B cell (primary cell): ENCODE measurements at regions not wholly inside any gene's neighbourhood (a gene's known extent, or its start where the extent isn't known, plus 50 kb on each side); places are given as distances from the start of the nearest gene placed in this dataset.

ENCODE experiments used
- ATAC-seq: fragments of 200-7000 bp; cut with Tn5 transposase; one replicate; pipeline ENCODE4 v1.10.0; 2021; ENCODE audit warnings: low read depth, mild to moderate bottlenecking, moderate number of reproducible peaks, moderate library complexity
- CTCF ChIA-PET: fragments of 350-600 bp; sonication (Branson Sonifier 250); formaldehyde crosslinking; loops from one replicate; lab custom pipeline; 2021; ENCODE audit warnings: antibody characterized with exemption, inconsistent platforms; lab: Charles Lee
- POLR2A ChIA-PET: fragments of 350-600 bp; sonication (Branson Sonifier 250); formaldehyde crosslinking; loops from one replicate; lab custom pipeline; 2021; ENCODE audit warnings: antibody characterized with exemption; lab: Charles Lee
- DNase-seq: peaks from one replicate; pipeline ENCODE4 v3.0.0; 2013
- H2AFZ ChIP-seq: 2 replicates; pipeline ENCODE4 v1.6.1; 2012; ENCODE audit warnings: mild to moderate bottlenecking, low read depth, low read length; ENCODE audit not compliant: insufficient read depth, poor library complexity, severe bottlenecking
- H3K27ac ChIP-seq, 2 donors: 1 replicate in 1 of 2; 2 replicates in 1 of 2; pipeline ENCODE4 v1.5.1; 2012 to 2013; ENCODE audit warnings: low read length in 2 of 2, mild to moderate bottlenecking in 2 of 2, moderate library complexity in 1 of 2
- H3K27me3 ChIP-seq, 4 experiments: fragments of 200-600 bp in 1 of 4; sonication (generic) in 1 of 4; replicated peaks in 1 of 4; 1 replicate in 2 of 4; 2 replicates in 2 of 4; pipeline versions ENCODE4 v1.6.1 to v1.7.0; 2013 to 2016; ENCODE audit warnings: low read length in 3 of 4, mild to moderate bottlenecking in 2 of 4, mixed read lengths in 1 of 4, moderate library complexity in 1 of 4; ENCODE audit not compliant: insufficient read depth in 4 of 4, control insufficient read depth in 3 of 4; ENCODE audit errors: control extremely low read depth in 1 of 4
- H3K36me3 ChIP-seq, 2 experiments: replicated peaks in 1 of 2; 1 replicate in 1 of 2; 2 replicates in 1 of 2; pipeline versions ENCODE4 v1.6.1 to v1.7.1; 2013; ENCODE audit warnings: low read length in 1 of 2; ENCODE audit not compliant: insufficient read depth in 2 of 2, control insufficient read depth in 1 of 2; ENCODE audit errors: control extremely low read depth in 1 of 2, extremely low read depth in 1 of 2
- H3K4me1 ChIP-seq, 2 donors: fragments of 200-600 bp in 1 of 2; sonication (generic) in 1 of 2; 1 replicate in 1 of 2; 2 replicates in 1 of 2; pipeline versions ENCODE4 v1.5.1 to v1.6.1; 2013 to 2017; ENCODE audit warnings: low read length in 2 of 2; ENCODE audit not compliant: control insufficient read depth in 2 of 2, insufficient read depth in 2 of 2
- H3K4me2 ChIP-seq: replicated peaks from 2 replicates; pipeline ENCODE3; 2012; ENCODE audit warnings: mild to moderate bottlenecking, low read depth, low read length; ENCODE audit not compliant: poor library complexity, severe bottlenecking
- H3K4me3 ChIP-seq, 5 experiments: fragments of 200-600 bp in 1 of 5; sonication (generic) in 1 of 5; 1 replicate in 3 of 5; 2 replicates in 2 of 5; pipeline versions ENCODE4 v1.5.1 to v1.7.0; 2011 to 2016; ENCODE audit warnings: low read length in 4 of 5, mild to moderate bottlenecking in 4 of 5, low read depth in 2 of 5, control low read depth in 1 of 5, moderate library complexity in 1 of 5; ENCODE audit not compliant: insufficient read depth in 1 of 5; ENCODE audit errors: control extremely low read depth in 1 of 5, extremely low read depth in 1 of 5
- H3K79me2 ChIP-seq: fragments of 200-600 bp; sonication (generic); one replicate; pipeline ENCODE4 v1.6.0; 2016; ENCODE audit warnings: low read length; ENCODE audit not compliant: control insufficient read depth, insufficient read depth
- H3K9ac ChIP-seq: fragments of 200-600 bp; sonication (generic); 2 replicates; pipeline ENCODE4 v1.6.1; 2017; ENCODE audit warnings: mild to moderate bottlenecking, low read length, moderate library complexity
- H3K9me3 ChIP-seq, 3 donors: one replicate each; pipeline versions ENCODE4 v1.6.1 to v1.7.1; 2013; ENCODE audit warnings: low read length in 2 of 3; ENCODE audit not compliant: control insufficient read depth in 2 of 3, insufficient read depth in 1 of 3; ENCODE audit errors: control extremely low read depth in 1 of 3
- H4K20me1 ChIP-seq: 2 replicates; pipeline ENCODE4 v1.6.0; 2012; ENCODE audit warnings: mild to moderate bottlenecking, low read length; ENCODE audit not compliant: insufficient read depth, control insufficient read depth, poor library complexity, severe bottlenecking
- H3K27ac Mint-ChIP-seq: one replicate; pipeline ENCODE4 v1.8.0; 2021; ENCODE audit warnings: mixed read lengths
- H3K27me3 Mint-ChIP-seq: one replicate; pipeline ENCODE4 v1.8.0; 2021; ENCODE audit warnings: mixed read lengths
- H3K4me1 Mint-ChIP-seq: one replicate; pipeline ENCODE4 v1.8.0; 2021; ENCODE audit warnings: mixed read lengths
- H3K4me3 Mint-ChIP-seq: one replicate; pipeline ENCODE4 v1.8.0; 2021; ENCODE audit warnings: mixed read lengths
- H3K9me3 Mint-ChIP-seq: one replicate; pipeline ENCODE4 v1.8.0; 2022; ENCODE audit warnings: mixed read lengths; ENCODE audit not compliant: insufficient read depth
- CTCF ChIP-seq: fragments of 200-600 bp; IDR thresholded peaks from one replicate; pipeline ENCODE4 v1.8.0; 2022; ENCODE audit warnings: antibody characterized with exemption, mild to moderate bottlenecking
- EZH2 ChIP-seq: IDR thresholded peaks from 2 replicates; pipeline ENCODE4 v1.6.1; 2012; ENCODE audit warnings: borderline replicate concordance, low read depth, mild to moderate bottlenecking, moderate library complexity, low read length; ENCODE audit not compliant: insufficient read depth, poor library complexity, severe bottlenecking
- WGBS: methylation state at CpG from one replicate; pipeline ENCODE4 v1.1.5; 2013; ENCODE audit warnings: missing lambda C conversion rate; ENCODE audit not compliant: insufficient coverage; 5-methylcytosine and 5-hydroxymethylcytosine counted together
- intact Hi-C: fragments of 100-400 bp; cut with micrococcal nuclease; formaldehyde crosslinking; loops from one replicate; pipeline ENCODE4 v1.10.0; 2022

DNA sequence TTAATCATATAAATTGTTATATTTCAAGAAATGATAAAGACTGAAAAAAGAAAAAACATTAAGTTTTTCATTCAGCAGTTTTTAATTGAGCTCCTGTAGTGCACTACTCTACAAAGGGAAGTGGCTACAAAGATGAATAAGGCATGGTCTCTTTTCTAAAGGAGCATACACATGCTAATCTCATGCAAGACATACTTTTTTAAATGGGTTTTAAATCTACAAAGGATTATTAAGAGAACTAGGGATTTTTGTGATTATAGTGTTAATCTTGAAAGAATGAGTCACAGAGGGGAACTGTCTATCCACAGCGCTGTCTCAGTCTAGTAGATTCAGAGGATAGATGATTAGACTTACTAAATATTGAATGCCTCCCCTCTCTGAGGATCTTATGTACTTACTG lies 1722.2 kb downstream of the RPA4 start:
- no CpG with 5 or more reads among the region's 1 CpG for WGBS
- no peak overlapping the region for H3K9ac ChIP-seq
- no peaks in the 10 kb centered on the region for H3K27me3 ChIP-seq
- H3K79me2 ChIP-seq = no peaks in the 10 kb centered on the region
- no peaks in the 10 kb centered on the region for H4K20me1 ChIP-seq
- ATAC-seq (no peak), DNase-seq (no peak)
- Mint-ChIP-seq H3K27ac (no peak overlapping the region), H3K4me1 (no peaks in the 10 kb centered on the region), H3K4me3 (no peak overlapping the region), H3K27me3 (no peaks in the 10 kb centered on the region), H3K9me3 (no peaks in the 10 kb centered on the region)
- no peaks in the 10 kb centered on the region for H3K4me1 ChIP-seq
- no peak for TF ChIP-seq EZH2
- TF ChIP-seq CTCF = no peak
- H3K36me3 ChIP-seq = no peaks in the 10 kb centered on the region
- H2AFZ ChIP-seq = no peak overlapping the region
- H3K9me3 ChIP-seq = no peaks in the 10 kb centered on the region
- no peak overlapping the region for H3K4me3 ChIP-seq
- ChIA-PET CTCF (no interaction called here), POLR2A (no interaction called here)
- intact Hi-C loops = no loop called here
- H3K27ac ChIP-seq = no peak overlapping the region
- H3K4me2 ChIP-seq = no peak overlapping the region

GRCh38 chrX:98607739-98608138 lies 1724.0 kb downstream of the RPA4 start:
- Histone ChIP-seq H3K79me2 (no peaks in the 10 kb centered on the region), H3K27me3 (no peaks in the 10 kb centered on the region), H3K9me3 (no peaks in the 10 kb centered on the region), H3K4me3 (no peak overlapping the region), H3K9ac (no peak overlapping the region), H4K20me1 (no peaks in the 10 kb centered on the region), H3K4me1 (no peaks in the 10 kb centered on the region), H3K4me2 (no peak overlapping the region), H3K36me3 (no peaks in the 10 kb centered on the region), H2AFZ (no peak overlapping the region), H3K27ac (no peak overlapping the region)
- Mint-ChIP-seq H3K27ac (no peak overlapping the region), H3K4me1 (no peaks in the 10 kb centered on the region), H3K27me3 (no peaks in the 10 kb centered on the region), H3K9me3 (no peaks in the 10 kb centered on the region), H3K4me3 (no peak overlapping the region)
- WGBS = no CpG with 5 or more reads among the region's 2 CpGs
- ChIA-PET POLR2A (no interaction called here), CTCF (no interaction called here)
- ATAC-seq = no peak
- TF ChIP-seq EZH2 (no peak), CTCF (no peak)
- intact Hi-C loops = no loop called here
- no peak for DNase-seq
